WTC11 (cell line): ENCODE measurements at regions not wholly inside any gene's neighbourhood (a gene's known extent, or its start where the extent isn't known, plus 50 kb on each side); places are given as distances from the start of the nearest gene placed in this dataset.

Source experiments
- ATAC-seq: fragments of 200-7000 bp; cut with Tn5 transposase; 2 replicates; pipeline ENCODE4 v1.10.0; 2021; ENCODE audit warnings: mild to moderate bottlenecking, moderate library complexity
- CTCF ChIA-PET: fragments of 300-600 bp; sonication (Branson Sonifier 250); formaldehyde crosslinking; loops from one replicate; lab custom pipeline; 2021; ENCODE audit warnings: antibody characterized with exemption; lab: Charles Lee
- POLR2A ChIA-PET: fragments of 350-600 bp; sonication (Branson Sonifier 250); formaldehyde crosslinking; loops from one replicate; lab custom pipeline; 2021; ENCODE audit warnings: antibody characterized with exemption; lab: Charles Lee
- DNase-seq: peaks from one replicate; pipeline ENCODE4 v3.0.0; 2021; ENCODE audit warnings: low spot score
- H3K27ac Mint-ChIP-seq: 2 replicates; pipeline ENCODE4 v1.8.0; 2021; ENCODE audit warnings: mixed read lengths
- H3K27me3 Mint-ChIP-seq: 2 replicates; pipeline ENCODE4 v1.8.0; 2021; ENCODE audit warnings: low read depth, mild to moderate bottlenecking, moderate library complexity, mixed read lengths
- H3K36me3 Mint-ChIP-seq: 2 replicates; pipeline ENCODE4 v1.8.0; 2021; ENCODE audit warnings: mixed read lengths
- H3K4me1 Mint-ChIP-seq: 2 replicates; pipeline ENCODE4 v1.8.0; 2022; ENCODE audit warnings: mixed read lengths
- H3K4me3 Mint-ChIP-seq: 2 replicates; pipeline ENCODE4 v1.8.0; 2021; ENCODE audit warnings: mild to moderate bottlenecking, moderate library complexity, mixed read lengths
- H3K9me3 Mint-ChIP-seq: 2 replicates; pipeline ENCODE4 v1.8.0; 2021; ENCODE audit warnings: mixed read lengths
- AFF4 ChIP-seq: sonication (generic); formaldehyde crosslinking; IDR thresholded peaks from 2 replicates; pipeline ENCODE4 v1.8.1; 2023; ENCODE audit warnings: mild to moderate bottlenecking, missing genetic modification reagents, borderline replicate concordance
- CDX4 ChIP-seq: fragments of 250-450 bp; sonication (Bioruptor Pico); IDR thresholded peaks from 2 replicates; pipeline ENCODE4 v1.9.0; 2021; ENCODE audit warnings: moderate library complexity, mild to moderate bottlenecking, inconsistent platforms, borderline replicate concordance
- CREM ChIP-seq: sonication (generic); formaldehyde crosslinking; IDR thresholded peaks from 2 replicates; pipeline ENCODE4 v1.8.1; 2022; ENCODE audit warnings: mild to moderate bottlenecking, missing genetic modification reagents, moderate library complexity
- ESRRA ChIP-seq: sonication (generic); formaldehyde crosslinking; IDR thresholded peaks from 2 replicates; pipeline ENCODE4 v1.8.1; 2022; ENCODE audit warnings: mild to moderate bottlenecking, missing genetic modification reagents, borderline replicate concordance
- GRHL2 ChIP-seq: fragments of 250-450 bp; sonication (Bioruptor Pico); IDR thresholded peaks from 2 replicates; pipeline ENCODE4 v1.8.0; 2022; ENCODE audit warnings: mild to moderate bottlenecking, moderate library complexity; ENCODE audit not compliant: insufficient replicate concordance, severe bottlenecking
- GTF2I ChIP-seq: fragments of 250-450 bp; sonication (Bioruptor Pico); conservative IDR thresholded peaks from 2 replicates; pipeline ENCODE4 v1.4.0; 2021; ENCODE audit warnings: mild to moderate bottlenecking
- IRF1 ChIP-seq: sonication (generic); formaldehyde crosslinking; IDR thresholded peaks from 2 replicates; pipeline ENCODE4 v1.8.0; 2023; ENCODE audit warnings: missing genetic modification reagents
- MXD4 ChIP-seq: fragments of 250-450 bp; sonication (Bioruptor Pico); IDR thresholded peaks from 2 replicates; pipeline ENCODE4 v1.8.0; 2021; ENCODE audit warnings: mild to moderate bottlenecking, moderate library complexity, borderline replicate concordance
- NFYB ChIP-seq: sonication (generic); formaldehyde crosslinking; conservative IDR thresholded peaks from 2 replicates; pipeline ENCODE4 v1.8.0; 2022; ENCODE audit warnings: low read depth, missing genetic modification reagents
- NR1H2 ChIP-seq: sonication (generic); formaldehyde crosslinking; IDR thresholded peaks from 2 replicates; pipeline ENCODE4 v1.9.0; 2021; ENCODE audit warnings: mild to moderate bottlenecking, moderate library complexity, missing genetic modification reagents
- NR2C2 ChIP-seq: sonication (generic); formaldehyde crosslinking; IDR thresholded peaks from 2 replicates; pipeline ENCODE4 v1.8.0; 2022; ENCODE audit warnings: mild to moderate bottlenecking, missing genetic modification reagents
- STAT6 ChIP-seq: sonication (generic); formaldehyde crosslinking; conservative IDR thresholded peaks from 2 replicates; pipeline ENCODE4 v1.8.1; 2023; ENCODE audit warnings: mild to moderate bottlenecking, low read depth, missing genetic modification reagents, moderate library complexity
- TCF7 ChIP-seq: sonication (generic); formaldehyde crosslinking; IDR thresholded peaks from 2 replicates; pipeline ENCODE4 v1.8.0; 2022; ENCODE audit warnings: mild to moderate bottlenecking, low read depth, missing genetic modification reagents, moderate library complexity
- USF2 ChIP-seq: sonication (generic); formaldehyde crosslinking; IDR thresholded peaks from 2 replicates; pipeline ENCODE4 v1.8.1; 2023; ENCODE audit warnings: mild to moderate bottlenecking, missing genetic modification reagents, moderate library complexity
- ZNF423 ChIP-seq: fragments of 250-450 bp; sonication (Bioruptor Pico); IDR thresholded peaks from 2 replicates; pipeline ENCODE4 v2.1.2; 2022; ENCODE audit warnings: mild to moderate bottlenecking, moderate library complexity
- ZNF512 ChIP-seq: sonication (generic); formaldehyde crosslinking; IDR thresholded peaks from 2 replicates; pipeline ENCODE4 v1.8.1; 2022; ENCODE audit warnings: missing genetic modification reagents, borderline replicate concordance
- ZNF671 ChIP-seq: fragments of 250-450 bp; sonication (Bioruptor Pico); IDR thresholded peaks from 2 replicates; pipeline ENCODE4 v1.8.0; 2021; ENCODE audit warnings: mild to moderate bottlenecking
- TF ChIP-seq, protein P1 (sequence below): sonication (generic); formaldehyde crosslinking; IDR thresholded peaks from 2 replicates; pipeline ENCODE4 v1.8.0; 2022; ENCODE audit warnings: missing genetic modification reagents
- TF ChIP-seq, protein P2 (sequence below): fragments of 250-450 bp; sonication (Bioruptor Pico); IDR thresholded peaks from 2 replicates; pipeline ENCODE4 v1.9.0; 2021; ENCODE audit warnings: mild to moderate bottlenecking

DNA sequence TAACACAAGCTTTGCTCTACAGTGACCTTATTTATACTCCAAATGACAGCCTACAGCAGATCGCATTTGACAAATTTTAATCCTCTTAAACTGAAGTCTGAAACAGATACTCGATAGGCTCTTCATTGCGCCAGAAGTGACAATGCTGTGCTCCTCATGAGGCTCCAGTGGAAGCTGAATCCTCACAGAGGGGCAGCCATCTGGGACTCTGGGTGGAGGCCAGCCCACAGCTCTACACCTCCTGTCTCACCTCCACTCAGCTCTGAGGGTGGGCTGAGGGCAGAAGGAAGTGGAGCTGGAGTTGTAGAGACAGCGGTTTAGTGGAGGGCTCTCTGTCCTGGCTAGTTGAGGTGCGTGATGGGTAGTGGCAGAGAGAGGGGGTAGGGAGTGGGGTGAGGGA, 283.3 kb upstream of the ANKRD55 start:
- POLR2A ChIA-PET = no interaction called here
- no peak overlapping the region for H3K4me3 Mint-ChIP-seq

DNA sequence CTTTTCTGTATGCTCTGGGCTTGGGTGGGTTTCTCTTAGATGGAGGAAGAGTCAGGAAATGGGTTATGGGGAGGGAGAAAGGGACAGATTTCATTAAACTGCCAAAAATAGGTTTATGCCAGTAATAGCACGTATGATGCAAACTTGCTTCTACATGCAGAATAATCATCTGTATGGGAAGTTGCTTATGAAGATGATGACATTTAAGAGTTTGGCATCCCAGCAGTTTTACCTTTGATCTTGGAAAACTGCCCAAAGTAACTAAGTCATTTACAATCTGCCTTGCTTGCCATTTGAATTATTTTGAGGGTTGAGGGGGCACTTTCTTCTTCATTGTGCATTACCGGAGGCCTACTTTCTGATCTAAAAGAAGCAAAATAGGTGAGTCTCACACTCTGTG, 282.9 kb upstream of the ANKRD55 start:
- ChIA-PET POLR2A (no interaction called here), CTCF (no interaction called here)
- DNase-seq (no peak), ATAC-seq (no peak)
- H3K4me3 Mint-ChIP-seq = no peak overlapping the region
- no peak overlapping the region for H3K27ac Mint-ChIP-seq
- no peaks in the 10 kb centered on the region for H3K27me3 Mint-ChIP-seq
- peaks cover 16% of the 10 kb centered on the region for H3K4me1 Mint-ChIP-seq
- H3K36me3 Mint-ChIP-seq = no peaks in the 10 kb centered on the region
- H3K9me3 Mint-ChIP-seq = no peaks in the 10 kb centered on the region
- no peak for TF ChIP-seq MXD4 (CRISPR knock-in tag)
- TF ChIP-seq CREM (CRISPR knock-in tag) = no peak
- no peak for TF ChIP-seq ZNF671 (CRISPR knock-in tag)
- no peak for TF ChIP-seq ZNF423 (CRISPR knock-in tag)
- no peak for TF ChIP-seq AFF4
- no peak for TF ChIP-seq IRF1 (CRISPR knock-in tag)
- no peak for TF ChIP-seq CDX4
- no peak for TF ChIP-seq ZNF512 (CRISPR knock-in tag)
- TF ChIP-seq, protein P1, sequence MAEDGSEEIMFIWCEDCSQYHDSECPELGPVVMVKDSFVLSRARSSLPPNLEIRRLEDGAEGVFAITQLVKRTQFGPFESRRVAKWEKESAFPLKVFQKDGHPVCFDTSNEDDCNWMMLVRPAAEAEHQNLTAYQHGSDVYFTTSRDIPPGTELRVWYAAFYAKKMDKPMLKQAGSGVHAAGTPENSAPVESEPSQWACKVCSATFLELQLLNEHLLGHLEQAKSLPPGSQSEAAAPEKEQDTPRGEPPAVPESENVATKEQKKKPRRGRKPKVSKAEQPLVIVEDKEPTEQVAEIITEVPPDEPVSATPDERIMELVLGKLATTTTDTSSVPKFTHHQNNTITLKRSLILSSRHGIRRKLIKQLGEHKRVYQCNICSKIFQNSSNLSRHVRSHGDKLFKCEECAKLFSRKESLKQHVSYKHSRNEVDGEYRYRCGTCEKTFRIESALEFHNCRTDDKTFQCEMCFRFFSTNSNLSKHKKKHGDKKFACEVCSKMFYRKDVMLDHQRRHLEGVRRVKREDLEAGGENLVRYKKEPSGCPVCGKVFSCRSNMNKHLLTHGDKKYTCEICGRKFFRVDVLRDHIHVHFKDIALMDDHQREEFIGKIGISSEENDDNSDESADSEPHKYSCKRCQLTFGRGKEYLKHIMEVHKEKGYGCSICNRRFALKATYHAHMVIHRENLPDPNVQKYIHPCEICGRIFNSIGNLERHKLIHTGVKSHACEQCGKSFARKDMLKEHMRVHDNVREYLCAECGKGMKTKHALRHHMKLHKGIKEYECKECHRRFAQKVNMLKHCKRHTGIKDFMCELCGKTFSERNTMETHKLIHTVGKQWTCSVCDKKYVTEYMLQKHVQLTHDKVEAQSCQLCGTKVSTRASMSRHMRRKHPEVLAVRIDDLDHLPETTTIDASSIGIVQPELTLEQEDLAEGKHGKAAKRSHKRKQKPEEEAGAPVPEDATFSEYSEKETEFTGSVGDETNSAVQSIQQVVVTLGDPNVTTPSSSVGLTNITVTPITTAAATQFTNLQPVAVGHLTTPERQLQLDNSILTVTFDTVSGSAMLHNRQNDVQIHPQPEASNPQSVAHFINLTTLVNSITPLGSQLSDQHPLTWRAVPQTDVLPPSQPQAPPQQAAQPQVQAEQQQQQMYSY (CRISPR knock-in tag) = no peak
- TF ChIP-seq NR2C2 = no peak
- TF ChIP-seq NFYB = no peak
- TF ChIP-seq GRHL2 = no peak
- TF ChIP-seq, protein P2, sequence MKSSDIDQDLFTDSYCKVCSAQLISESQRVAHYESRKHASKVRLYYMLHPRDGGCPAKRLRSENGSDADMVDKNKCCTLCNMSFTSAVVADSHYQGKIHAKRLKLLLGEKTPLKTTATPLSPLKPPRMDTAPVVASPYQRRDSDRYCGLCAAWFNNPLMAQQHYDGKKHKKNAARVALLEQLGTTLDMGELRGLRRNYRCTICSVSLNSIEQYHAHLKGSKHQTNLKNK (CRISPR knock-in tag) = no peak

More for the DNA sequence above, 283.3 kb upstream of the ANKRD55 start:
- ATAC-seq = no peak
- no peak for TF ChIP-seq USF2 (CRISPR knock-in tag)
- no peak for TF ChIP-seq TCF7
- TF ChIP-seq ESRRA (CRISPR knock-in tag) = no peak
- TF ChIP-seq GTF2I (CRISPR knock-in tag) = no peak
- no peak for TF ChIP-seq STAT6 (CRISPR knock-in tag)
- TF ChIP-seq NR1H2 (CRISPR knock-in tag) = no peak
- Mint-ChIP-seq H3K36me3 (no peaks in the 10 kb centered on the region), H3K9me3 (no peaks in the 10 kb centered on the region), H3K27me3 (no peaks in the 10 kb centered on the region), H3K27ac (no peak overlapping the region), H3K4me1 (peaks cover 16% of the 10 kb centered on the region)
- CTCF ChIA-PET = no interaction called here
- DNase-seq = no peak
